HepG2 (cell line): ENCODE measurements at regions not wholly inside any gene's neighbourhood (a gene's known extent, or its start where the extent isn't known, plus 50 kb on each side); places are given as distances from the start of the nearest gene placed in this dataset.

ENCODE experiments used
- ATAC-seq: fragments of 200-7000 bp; cut with Tn5 transposase; 3 replicates; pipeline ENCODE4 v1.9.1; 2020; ENCODE audit warnings: mild to moderate bottlenecking, moderate library complexity
- BruUV-seq: library from RNA; stranded (reverse); fragments of 400-500 nt; replicated peaks from 2 replicates; lab custom pipeline; 2021; lab: Mats Ljungman, UMichigan
- CTCF ChIA-PET: fragments of 300-600 bp; formaldehyde crosslinking; extraction: SDS; loops from one replicate; lab custom pipeline; 2021; ENCODE audit warnings: low total read pairs, inconsistent platforms, low intra/inter-chr PET ratio; lab: Yijun Ruan, JAX
- POLR2A ChIA-PET: fragments of 350-600 bp; sonication (Branson Sonifier 250); formaldehyde crosslinking; loops from one replicate; lab custom pipeline; 2020; ENCODE audit warnings: antibody characterized with exemption, inconsistent platforms; lab: Yijun Ruan, JAX
- DNase-seq: peaks from one replicate; pipeline ENCODE4 v3.0.0-alpha.2; 2015; ENCODE audit warnings: low spot score
- FAIRE-seq: peaks from 3 replicates; lab custom pipeline; 2011; peaks lifted over from hg19 to GRCh38; lab: Jason Lieb, UNC
- H2AFZ ChIP-seq: one replicate; pipeline ENCODE4 v1.6.1; 2011; ENCODE audit warnings: low read length, inconsistent platforms
- H3K27ac ChIP-seq: fragments of 300-600 bp; 3 replicates; pipeline ENCODE4 v1.8.0; 2011; ENCODE audit warnings: mixed run types, mild to moderate bottlenecking, mixed read lengths, low read length, inconsistent platforms; ENCODE audit not compliant: insufficient read depth; ENCODE audit errors: extremely low read length
- H3K27me3 ChIP-seq, 2 experiments: fragments of 200-600 bp in 1 of 2; 2 replicates in 1 of 2; 3 replicates in 1 of 2; pipeline versions ENCODE4 v1.6.0 to v1.8.0; 2011; ENCODE audit warnings: low read length in 2 of 2, mild to moderate bottlenecking in 2 of 2, moderate library complexity in 2 of 2, inconsistent platforms in 1 of 2; ENCODE audit not compliant: insufficient read depth in 2 of 2, control insufficient read depth in 1 of 2
- H3K36me3 ChIP-seq, 2 experiments: fragments of 200-600 bp in 1 of 2; replicated peaks in 1 of 2; 2 replicates in 1 of 2; 3 replicates in 1 of 2; pipeline versions ENCODE4 v1.5.1 to v1.8.0; 2011; ENCODE audit warnings: low read length in 2 of 2, inconsistent platforms in 1 of 2; ENCODE audit not compliant: insufficient read depth in 2 of 2, control insufficient read depth in 1 of 2
- H3K4me1 ChIP-seq: 2 replicates; pipeline ENCODE4 v1.5.1; 2012; ENCODE audit warnings: low read length, inconsistent platforms; ENCODE audit not compliant: insufficient read depth
- H3K4me2 ChIP-seq: 2 replicates; pipeline ENCODE4 v1.6.0; 2011; ENCODE audit warnings: low read depth, low read length, inconsistent platforms
- H3K4me3 ChIP-seq, 3 experiments: fragments of 200-600 bp in 1 of 3; sonication (generic), shearing (Covaris generic) in 1 of 3; replicated peaks in 1 of 3; 2 replicates each; pipeline ENCODE4 v1.5.1; 2011 to 2016; ENCODE audit warnings: low read length in 3 of 3, inconsistent platforms in 2 of 3, low read depth in 2 of 3, mild to moderate bottlenecking in 2 of 3, control low read depth in 1 of 3, mixed read lengths in 1 of 3; ENCODE audit not compliant: insufficient read depth in 1 of 3
- H3K79me2 ChIP-seq: one replicate; pipeline ENCODE4 v1.6.1; 2011; ENCODE audit warnings: low read length, inconsistent platforms; ENCODE audit not compliant: insufficient read depth
- H3K9ac ChIP-seq: 2 replicates; pipeline ENCODE4 v1.6.0; 2011; ENCODE audit warnings: mild to moderate bottlenecking, low read depth, low read length, inconsistent platforms; ENCODE audit not compliant: insufficient read depth
- H3K9me3 ChIP-seq: 2 replicates; pipeline ENCODE4 v1.5.1; 2012; ENCODE audit warnings: mild to moderate bottlenecking, low read length
- H4K20me1 ChIP-seq: 2 replicates; pipeline ENCODE4 v1.6.0; 2011; ENCODE audit warnings: inconsistent platforms, mild to moderate bottlenecking, low read length, moderate library complexity; ENCODE audit not compliant: insufficient read depth
- DRAP1 ChIP-seq: IDR thresholded peaks from 2 replicates; pipeline ENCODE4 v1.6.1; 2016; ENCODE audit warnings: missing genetic modification reagents, missing compliant biosample characterization
- GATAD1 ChIP-seq: IDR thresholded peaks from 2 replicates; pipeline ENCODE4 v1.6.1; 2016; ENCODE audit warnings: missing genetic modification reagents, missing compliant biosample characterization
- HIC2 ChIP-seq: sonication (generic); formaldehyde crosslinking; IDR thresholded peaks from 2 replicates; pipeline ENCODE4 v1.9.0; 2022; ENCODE audit warnings: low read depth, missing genetic modification reagents
- MAZ ChIP-seq, 2 experiments: sonication (generic) in 1 of 2; formaldehyde crosslinking in 1 of 2; IDR thresholded peaks; 2 replicates each; pipeline versions ENCODE4 v1.5.0 to v1.6.1; 2012 to 2020; ENCODE audit warnings: low read depth in 2 of 2, mild to moderate bottlenecking in 2 of 2, borderline replicate concordance in 1 of 2, improper control_type of control experiment in 1 of 2, low read length in 1 of 2, missing genetic modification reagents in 1 of 2, moderate library complexity in 1 of 2
- ZBTB2 ChIP-seq: sonication (generic); formaldehyde crosslinking; IDR thresholded peaks from 2 replicates; pipeline ENCODE4 v1.8.0; 2022; ENCODE audit warnings: low read depth, missing genetic modification reagents
- ZFAT ChIP-seq: sonication (generic); formaldehyde crosslinking; conservative IDR thresholded peaks from 2 replicates; pipeline ENCODE4 v1.8.1; 2023; ENCODE audit warnings: missing genetic modification reagents, inconsistent platforms
- ZHX1 ChIP-seq: sonication (generic); formaldehyde crosslinking; IDR thresholded peaks from 2 replicates; pipeline ENCODE4 v1.8.1; 2022; ENCODE audit warnings: low read depth, mild to moderate bottlenecking, missing genetic modification reagents
- ZNF597 ChIP-seq: sonication (generic); formaldehyde crosslinking; IDR thresholded peaks from 2 replicates; pipeline ENCODE4 v1.5.0; 2020; ENCODE audit warnings: missing genetic modification reagents
- ZNF839 ChIP-seq: sonication (generic); formaldehyde crosslinking; IDR thresholded peaks from 2 replicates; pipeline ENCODE4 v1.4.0; 2020; ENCODE audit warnings: missing genetic modification reagents, mild to moderate bottlenecking, borderline replicate concordance
- WGBS: methylation state at CpG from one replicate; pipeline ENCODE4 v1.1.6; 2017; ENCODE audit warnings: low lambda C conversion rate; 5-methylcytosine and 5-hydroxymethylcytosine counted together
- in situ Hi-C: cut with HindIII; loops from 2 replicates; pipeline ENCODE4 v1.10.0; 2017; ENCODE audit warnings: low pct_unique_long_range_greater_than_20kb; ENCODE audit not compliant: extremely low pct_ligation_motif_present
- intact Hi-C: fragments of 100-400 bp; cut with micrococcal nuclease; formaldehyde crosslinking; loops from one replicate; pipeline ENCODE4 v1.10.0; 2022; ENCODE audit not compliant: unreplicated experiment

GRCh38 chr1:5565281-5566125, 426.7 kb downstream of the NPHP4 start:
- no peak for FAIRE-seq
- Histone ChIP-seq H2AFZ (no peak overlapping the region), H3K36me3 (no peaks in the 10 kb centered on the region), H3K27me3 (no peaks in the 10 kb centered on the region; a peak in 1 of 5 replicates), H4K20me1 (no peaks in the 10 kb centered on the region), H3K9me3 (peaks cover 15% of the 10 kb centered on the region), H3K79me2 (no peaks in the 10 kb centered on the region), H3K4me2 (no peak overlapping the region), H3K4me1 (no peaks in the 10 kb centered on the region), H3K27ac (no peak overlapping the region), H3K9ac (no peak overlapping the region), H3K4me3 (no peak overlapping the region)
- CTCF ChIA-PET, result no interaction called here
- intact Hi-C loops (no loop called here), in situ Hi-C loops (no loop called here)
- ATAC-seq, result no peak
- TF ChIP-seq MAZ (IDR thresholded peaks at IDR 0.05; ENCODE audit: borderline replicate concordance, low read depth, low read length) (no peak), MAZ (CRISPR knock-in tag; IDR thresholded peaks at IDR 0.05; ENCODE audit: low read depth) (no peak), ZNF839 (no peak), ZBTB2 (CRISPR knock-in tag) (no peak), GATAD1 (CRISPR knock-in tag) (no peak), ZHX1 (CRISPR knock-in tag) (no peak), HIC2 (CRISPR knock-in tag) (no peak), ZNF597 (CRISPR knock-in tag) (no peak), DRAP1 (CRISPR knock-in tag) (no peak), ZFAT (no peak)
- DNase-seq, result no peak
- WGBS, result 14% methylated on average over 17 of the region's 19 CpGs
- no TSS peak for BruUV-seq
- POLR2A ChIA-PET, result no interaction called here
